PFSK-1 (cell line): ENCODE measurements at regions not wholly inside any gene's neighbourhood (a gene's known extent, or its start where the extent isn't known, plus 50 kb on each side); places are given as distances from the start of the nearest gene placed in this dataset.

Experiments
- FOXP2 ChIP-seq: optimal IDR thresholded peaks from 2 replicates; pipeline ENCODE3; 2011; ENCODE audit warnings: borderline replicate concordance, control low read depth, inconsistent platforms; ENCODE audit not compliant: insufficient read depth; ENCODE audit errors: extremely low read length, extremely low read depth
- POLR2AphosphoS5 ChIP-seq: IDR thresholded peaks from 2 replicates; pipeline ENCODE4 v1.6.1; 2012; ENCODE audit warnings: low read depth, mild to moderate bottlenecking, control low read depth, low read length, moderate library complexity
- REST ChIP-seq, 2 experiments: IDR thresholded peaks; 2 replicates each; pipeline versions ENCODE4 v1.6.1 to v1.8.0; 2011 to 2012; ENCODE audit warnings: low read depth in 2 of 2, low read length in 2 of 2, control low read depth in 1 of 2, inconsistent platforms in 1 of 2, mild to moderate bottlenecking in 1 of 2, moderate library complexity in 1 of 2; ENCODE audit not compliant: insufficient read depth in 1 of 2
- SIN3A ChIP-seq: IDR thresholded peaks from 2 replicates; pipeline ENCODE4 v1.6.1; 2012; ENCODE audit warnings: mild to moderate bottlenecking, low read length, moderate library complexity, borderline replicate concordance; ENCODE audit not compliant: insufficient read depth
- TAF1 ChIP-seq: IDR thresholded peaks from 2 replicates; pipeline ENCODE4 v1.6.1; 2012; ENCODE audit warnings: low read length, control low read depth, borderline replicate concordance; ENCODE audit not compliant: insufficient read depth

GRCh38 chr2:236820763-236821344 lies 251.2 kb downstream of the ACKR3 start:
- no peak for TF ChIP-seq REST (IDR thresholded peaks at IDR 0.05; ENCODE audit: insufficient read depth in 1 of 2, low read depth in 2 of 2, low read length in 2 of 2)
- TF ChIP-seq FOXP2 = no peak
- no peak for TF ChIP-seq TAF1
- no peak for TF ChIP-seq POLR2AphosphoS5
- TF ChIP-seq SIN3A = no peak

GRCh38 chr2:236823041-236823629 lies 253.5 kb downstream of the ACKR3 start:
- TF ChIP-seq SIN3A = no peak
- TF ChIP-seq FOXP2 = no peak
- no peak for TF ChIP-seq POLR2AphosphoS5
- no peak for TF ChIP-seq TAF1
- no peak for TF ChIP-seq REST (IDR thresholded peaks at IDR 0.05; ENCODE audit: insufficient read depth in 1 of 2, low read depth in 2 of 2, low read length in 2 of 2)

- TF ChIP-seq POLR2AphosphoS5 (no peak), SIN3A (no peak), FOXP2 (no peak), REST (IDR thresholded peaks at IDR 0.05; ENCODE audit: insufficient read depth in 1 of 2, low read depth in 2 of 2, low read length in 2 of 2) (no peak), TAF1 (no peak)
Observed at GRCh38 chr2:236823963-236824362, 254.3 kb downstream of the ACKR3 start.

GRCh38 chr2:236824836-236825235 lies 255.2 kb downstream of the ACKR3 start:
- TF ChIP-seq POLR2AphosphoS5 (no peak), SIN3A (no peak), FOXP2 (no peak), REST (IDR thresholded peaks at IDR 0.05; ENCODE audit: insufficient read depth in 1 of 2, low read depth in 2 of 2, low read length in 2 of 2) (no peak), TAF1 (no peak)
